Vagina (tissue), 2 donors: ENCODE measurements at regions not wholly inside any gene's neighbourhood (a gene's known extent, or its start where the extent isn't known, plus 50 kb on each side); places are given as distances from the start of the nearest gene placed in this dataset.

ENCODE experiments used
- DNase-seq, 2 donors: peaks; one replicate each; pipeline ENCODE4 v3.0.0-alpha.2; 2017; ENCODE audit errors: extremely low spot score in 2 of 2
- H3K27ac ChIP-seq: fragments of 200-600 bp; sonication (generic); one replicate; pipeline ENCODE4 v1.5.1; 2019
- H3K27me3 ChIP-seq: fragments of 200-600 bp; sonication (generic); one replicate; pipeline ENCODE4 v1.5.1; 2019
- H3K36me3 ChIP-seq, 2 donors: fragments of 200-600 bp; sonication (generic); one replicate each; pipeline ENCODE4 v1.5.1; 2017 to 2019
- H3K4me1 ChIP-seq: fragments of 200-600 bp; sonication (generic); one replicate; pipeline ENCODE4 v1.5.1; 2019
- H3K4me3 ChIP-seq, 2 donors: fragments of 200-600 bp; sonication (generic); 1 replicate in 1 of 2; 2 replicates in 1 of 2; pipeline ENCODE4 v1.5.1; 2016 to 2019
- H3K9me3 ChIP-seq: fragments of 200-600 bp; sonication (generic); one replicate; pipeline ENCODE4 v1.5.1; 2019
- POLR2A ChIP-seq, 2 donors: fragments of 450-650 bp; IDR thresholded peaks; one replicate each; pipeline ENCODE4 v1.6.1; 2017; ENCODE audit warnings: antibody characterized with exemption in 2 of 2, mild to moderate bottlenecking in 2 of 2, moderate library complexity in 2 of 2
- POLR2AphosphoS5 ChIP-seq, 2 donors: sonication (generic); formaldehyde crosslinking; IDR thresholded peaks; one replicate each; pipeline ENCODE4 v1.9.0; 2017; ENCODE audit warnings: antibody characterized with exemption in 2 of 2, mild to moderate bottlenecking in 2 of 2, low read depth in 1 of 2; ENCODE audit not compliant: insufficient read depth in 1 of 2
- intact Hi-C: fragments of 100-400 bp; cut with DNase I; formaldehyde crosslinking; loops from one replicate; pipeline ENCODE4 v1.15.1; 2023
- TF ChIP-seq, protein P1 (sequence below), 3 experiments: fragments of 450-650 bp in 2 of 3; fragments of 200-600 bp in 1 of 3; sonication (generic) in 1 of 3; IDR thresholded peaks; one replicate each; pipeline ENCODE4 v1.5.1; 2017 to 2019; ENCODE audit warnings: antibody characterized with exemption in 3 of 3, mild to moderate bottlenecking in 2 of 3, moderate library complexity in 2 of 3

DNA sequence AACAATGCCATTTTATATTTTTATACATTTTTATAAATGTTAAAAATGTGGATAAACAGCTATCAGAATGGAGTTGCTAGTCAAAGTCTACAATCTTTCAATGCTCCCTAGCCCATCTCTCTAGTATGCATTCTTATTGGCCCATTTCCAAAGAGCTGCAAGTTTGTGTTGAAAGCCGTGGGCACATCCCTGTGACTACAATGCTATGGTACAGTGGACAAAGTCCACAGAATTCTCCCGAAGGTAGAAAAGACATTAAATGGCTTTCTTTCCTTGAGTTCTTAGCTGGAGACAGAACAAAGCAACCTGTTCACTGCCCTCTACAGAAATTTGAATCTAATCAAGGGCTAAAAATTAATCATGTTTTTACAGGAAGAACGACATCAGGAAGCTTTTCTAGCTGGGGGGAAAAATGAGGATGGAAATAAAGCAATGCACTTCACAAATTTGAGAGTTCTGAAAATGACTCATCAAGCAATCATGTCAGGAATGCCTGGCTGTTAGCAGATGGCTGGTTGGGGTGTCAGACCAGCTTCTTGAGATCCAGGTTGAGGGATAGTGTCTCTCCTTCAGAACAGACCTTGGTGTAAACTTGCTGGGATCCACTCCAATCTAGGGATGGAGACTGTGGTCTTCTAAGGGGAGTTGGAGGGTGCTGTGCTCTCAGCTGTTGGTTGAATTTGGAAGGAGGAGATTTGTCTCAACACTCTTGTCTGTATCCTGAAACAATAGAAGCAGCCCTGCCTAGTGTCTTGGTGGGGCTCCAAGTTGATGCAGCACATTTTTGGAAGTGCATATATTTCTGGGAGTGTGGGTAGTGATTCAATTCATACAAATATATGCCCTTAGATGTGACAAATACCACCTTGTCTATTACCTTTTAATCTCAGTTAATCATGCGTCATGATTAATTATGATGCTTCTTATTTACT lies 143.4 kb upstream of the PHACTR1 start:
- intact Hi-C loops = no loop called here
- Histone ChIP-seq H3K27ac (no peak overlapping the region), H3K36me3 (no peaks in the 10 kb centered on the region), H3K9me3 (no peaks in the 10 kb centered on the region), H3K4me1 (peaks cover 22% of the 10 kb centered on the region), H3K27me3 (no peaks in the 10 kb centered on the region), H3K4me3 (no peak overlapping the region)
- no peak for DNase-seq
- TF ChIP-seq, protein P1, sequence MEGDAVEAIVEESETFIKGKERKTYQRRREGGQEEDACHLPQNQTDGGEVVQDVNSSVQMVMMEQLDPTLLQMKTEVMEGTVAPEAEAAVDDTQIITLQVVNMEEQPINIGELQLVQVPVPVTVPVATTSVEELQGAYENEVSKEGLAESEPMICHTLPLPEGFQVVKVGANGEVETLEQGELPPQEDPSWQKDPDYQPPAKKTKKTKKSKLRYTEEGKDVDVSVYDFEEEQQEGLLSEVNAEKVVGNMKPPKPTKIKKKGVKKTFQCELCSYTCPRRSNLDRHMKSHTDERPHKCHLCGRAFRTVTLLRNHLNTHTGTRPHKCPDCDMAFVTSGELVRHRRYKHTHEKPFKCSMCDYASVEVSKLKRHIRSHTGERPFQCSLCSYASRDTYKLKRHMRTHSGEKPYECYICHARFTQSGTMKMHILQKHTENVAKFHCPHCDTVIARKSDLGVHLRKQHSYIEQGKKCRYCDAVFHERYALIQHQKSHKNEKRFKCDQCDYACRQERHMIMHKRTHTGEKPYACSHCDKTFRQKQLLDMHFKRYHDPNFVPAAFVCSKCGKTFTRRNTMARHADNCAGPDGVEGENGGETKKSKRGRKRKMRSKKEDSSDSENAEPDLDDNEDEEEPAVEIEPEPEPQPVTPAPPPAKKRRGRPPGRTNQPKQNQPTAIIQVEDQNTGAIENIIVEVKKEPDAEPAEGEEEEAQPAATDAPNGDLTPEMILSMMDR (IDR thresholded peaks at IDR 0.05) = no peak
- TF ChIP-seq POLR2A (IDR thresholded peaks at IDR 0.05) = no peak

DNA sequence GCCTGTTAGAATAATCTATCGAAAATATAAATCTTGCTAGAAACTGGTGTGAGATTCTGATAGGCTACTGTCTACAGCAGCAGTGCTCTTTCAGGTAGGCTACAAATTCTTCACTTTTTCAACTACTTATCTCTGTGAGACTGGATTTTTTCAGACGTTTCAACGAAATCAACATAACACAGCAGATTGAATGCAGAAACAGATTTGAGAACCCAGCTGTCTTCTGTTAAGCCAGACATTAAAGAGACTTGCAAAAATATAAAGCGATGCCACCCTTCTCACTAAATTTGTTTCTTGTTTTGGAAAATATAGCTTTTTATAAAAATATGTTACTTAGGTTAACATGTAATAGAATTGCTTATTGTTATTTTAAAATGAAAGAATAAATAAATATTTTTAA lies 140.6 kb upstream of the PHACTR1 start:
- no peaks in the 10 kb centered on the region for H3K9me3 ChIP-seq
- H3K4me1 ChIP-seq = peaks cover 16% of the 10 kb centered on the region
- H3K36me3 ChIP-seq = no peaks in the 10 kb centered on the region
- no peaks in the 10 kb centered on the region for H3K27me3 ChIP-seq
- DNase-seq = no peak
- intact Hi-C loops = no loop called here
- TF ChIP-seq POLR2AphosphoS5 (IDR thresholded peaks at IDR 0.05; ENCODE audit: insufficient read depth in 1 of 2, low read depth in 1 of 2) = no peak
- TF ChIP-seq POLR2A (IDR thresholded peaks at IDR 0.05) = no peak
- TF ChIP-seq, protein P1 (IDR thresholded peaks at IDR 0.05) = no peak
- H3K4me3 ChIP-seq = no peak overlapping the region
- no peak overlapping the region for H3K27ac ChIP-seq

DNA sequence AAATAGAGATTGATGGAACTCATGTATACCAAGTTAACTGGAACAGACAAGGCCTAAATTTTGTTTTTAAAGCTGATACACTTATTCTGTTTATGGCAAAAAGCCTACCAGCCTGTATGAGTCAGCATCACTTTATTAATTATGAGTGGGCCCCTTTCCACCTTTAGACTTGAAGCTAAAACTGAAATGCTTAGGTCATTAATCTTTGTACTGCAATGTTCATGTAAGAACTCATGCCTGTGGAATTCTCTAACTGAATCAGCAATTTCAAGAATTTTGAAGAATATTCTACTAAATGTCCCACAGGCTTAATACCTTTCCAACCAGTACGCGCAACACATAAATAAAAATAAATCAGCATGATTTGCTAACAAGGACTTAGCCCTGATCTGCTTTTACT lies 140.2 kb upstream of the PHACTR1 start:
- Histone ChIP-seq H3K4me1 (peaks cover 16% of the 10 kb centered on the region), H3K27ac (no peak overlapping the region)
- intact Hi-C loops = no loop called here

DNA sequence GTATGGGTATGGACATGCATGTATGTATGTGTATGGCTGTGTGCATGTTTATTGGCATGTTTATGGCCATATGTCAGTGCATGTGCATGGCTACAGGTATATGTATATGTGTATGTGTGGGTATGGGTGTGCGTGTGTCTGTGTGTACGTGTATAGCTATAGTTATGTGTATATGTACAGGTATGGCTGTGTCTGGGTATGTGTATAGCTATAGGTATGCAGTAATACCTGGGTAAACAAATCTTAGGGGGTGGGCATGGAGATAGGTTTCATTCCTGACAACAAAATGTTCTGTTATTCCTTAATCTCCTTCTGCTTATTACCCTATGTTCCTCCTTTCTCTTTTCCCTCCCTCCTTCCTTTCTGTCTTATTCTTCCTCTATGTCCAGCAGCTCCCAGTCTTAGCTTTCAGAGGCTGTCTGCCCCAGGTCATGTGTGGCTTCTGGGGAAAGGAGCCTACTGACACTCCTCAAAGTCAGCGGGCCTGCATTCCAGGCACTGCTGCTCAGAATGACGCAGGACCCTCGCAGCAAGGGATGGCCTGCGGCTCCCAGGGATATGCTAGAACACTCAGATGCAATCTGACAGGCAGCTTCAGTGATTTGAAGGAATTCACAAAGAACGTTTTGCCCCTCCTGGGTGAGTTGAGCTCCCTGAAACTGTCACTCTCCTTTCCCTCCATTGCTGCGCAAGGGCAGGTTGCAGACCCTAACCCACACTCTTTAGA lies 139.3 kb upstream of the PHACTR1 start:
- intact Hi-C loops = no loop called here
- Histone ChIP-seq H3K9me3 (no peaks in the 10 kb centered on the region), H3K27me3 (no peaks in the 10 kb centered on the region), H3K36me3 (no peaks in the 10 kb centered on the region), H3K4me3 (no peak overlapping the region), H3K4me1 (peaks cover 16% of the 10 kb centered on the region), H3K27ac (no peak overlapping the region)
- no peak for DNase-seq
- TF ChIP-seq POLR2AphosphoS5 (IDR thresholded peaks at IDR 0.05; ENCODE audit: insufficient read depth in 1 of 2, low read depth in 1 of 2) (no peak), POLR2A (IDR thresholded peaks at IDR 0.05) (no peak)
- TF ChIP-seq, protein P1 (IDR thresholded peaks at IDR 0.05) = no peak

More for the DNA sequence above, 140.2 kb upstream of the PHACTR1 start:
- Histone ChIP-seq H3K27me3 (no peaks in the 10 kb centered on the region), H3K36me3 (no peaks in the 10 kb centered on the region), H3K9me3 (no peaks in the 10 kb centered on the region), H3K4me3 (no peak overlapping the region)
- no peak for TF ChIP-seq POLR2AphosphoS5 (IDR thresholded peaks at IDR 0.05; ENCODE audit: insufficient read depth in 1 of 2, low read depth in 1 of 2)
- TF ChIP-seq POLR2A (IDR thresholded peaks at IDR 0.05) = no peak
- TF ChIP-seq, protein P1 (IDR thresholded peaks at IDR 0.05) = no peak
- no peak for DNase-seq

DNA sequence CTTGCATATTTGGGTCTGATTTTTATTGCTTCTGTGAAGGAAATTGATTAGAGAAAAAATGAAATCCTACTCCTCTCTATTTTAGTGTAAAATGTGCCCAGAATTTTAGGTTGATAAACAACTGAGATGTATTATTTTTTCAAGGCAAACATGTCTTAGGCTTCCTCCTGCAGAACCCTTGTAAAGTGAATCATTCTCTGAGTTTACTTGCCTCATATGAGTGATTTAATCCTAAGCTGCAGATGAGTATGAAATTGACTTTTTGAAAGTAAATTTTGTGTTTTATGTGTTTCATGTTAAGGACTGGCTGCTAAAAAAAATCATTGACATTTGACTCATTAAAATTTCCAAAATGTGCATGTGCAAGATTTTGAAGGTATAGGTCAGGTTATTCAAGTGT lies 138.5 kb upstream of the PHACTR1 start:
- Histone ChIP-seq H3K27ac (no peak overlapping the region), H3K27me3 (no peaks in the 10 kb centered on the region)
- intact Hi-C loops = no loop called here

More for the DNA sequence above, 138.5 kb upstream of the PHACTR1 start:
- TF ChIP-seq POLR2A (IDR thresholded peaks at IDR 0.05) (no peak), POLR2AphosphoS5 (IDR thresholded peaks at IDR 0.05; ENCODE audit: insufficient read depth in 1 of 2, low read depth in 1 of 2) (no peak)
- TF ChIP-seq, protein P1 (IDR thresholded peaks at IDR 0.05) = no peak
- H3K36me3 ChIP-seq = no peaks in the 10 kb centered on the region
- DNase-seq = no peak
- H3K4me3 ChIP-seq = no peak overlapping the region
- H3K9me3 ChIP-seq = no peaks in the 10 kb centered on the region
- H3K4me1 ChIP-seq = peaks cover 13% of the 10 kb centered on the region
